ENCODE measurements at regions not wholly inside any gene's neighbourhood (a gene's known extent, or its start where the extent isn't known, plus 50 kb on each side); places are given as distances from the start of the nearest gene placed in this dataset.

DNA sequence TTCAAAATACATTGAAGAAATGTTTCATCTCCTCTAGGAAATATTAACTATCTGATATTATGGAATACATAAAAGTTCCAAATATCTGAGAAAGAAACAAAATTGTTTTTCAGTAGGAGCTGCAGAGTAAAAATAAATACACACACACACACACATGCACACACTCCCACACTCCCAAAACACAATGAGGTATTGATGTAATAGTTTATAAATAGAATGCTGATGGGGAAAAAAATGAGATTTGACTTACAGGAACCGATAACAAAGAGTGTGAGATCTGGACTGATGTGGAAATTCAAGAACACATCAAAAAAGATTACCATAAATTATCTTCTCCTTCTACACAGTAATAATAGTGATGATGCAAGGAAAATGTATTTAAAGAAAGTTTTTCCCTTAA lies 438.0 kb upstream of the CELF2 start:
- H3K4me3 ChIP-seq (ENCODE audit: low read depth in 1 of 3, low read length in 3 of 3): no peak overlapping the region
- 69% methylated on average over 1 of the region's 1 CpG for WGBS
- no peaks in the 10 kb centered on the region for H3K9me3 ChIP-seq (ENCODE audit: control insufficient read depth in 4 of 4, low read length in 3 of 4)
- no peaks in the 10 kb centered on the region for H3K27me3 ChIP-seq (ENCODE audit: control insufficient read depth in 4 of 4, insufficient read depth in 4 of 4, low read length in 3 of 4)
- H3K9ac ChIP-seq (ENCODE audit: low read depth in 1 of 2, low read length in 2 of 2): no peak overlapping the region
- no peak overlapping the region for H3K27ac ChIP-seq (ENCODE audit: low read depth in 1 of 2, low read length in 2 of 2)
- TF ChIP-seq HNF4A (conservative IDR thresholded peaks at IDR 0.05) (no peak), RAD21 (IDR thresholded peaks at IDR 0.05) (no peak), RXRA (IDR thresholded peaks at IDR 0.05) (no peak), SP1 (IDR thresholded peaks at IDR 0.05) (no peak), GABPA (IDR thresholded peaks at IDR 0.05 in 1 of 2, conservative IDR thresholded peaks at IDR 0.05 in 1 of 2) (no peak), HNF4G (IDR thresholded peaks at IDR 0.05) (no peak), FOXA2 (IDR thresholded peaks at IDR 0.05) (no peak), JUND (IDR thresholded peaks at IDR 0.05) (no peak), FOXA1 (IDR thresholded peaks at IDR 0.05) (no peak), NR2F2 (IDR thresholded peaks at IDR 0.05) (no peak)
- TF ChIP-seq, protein P1, sequence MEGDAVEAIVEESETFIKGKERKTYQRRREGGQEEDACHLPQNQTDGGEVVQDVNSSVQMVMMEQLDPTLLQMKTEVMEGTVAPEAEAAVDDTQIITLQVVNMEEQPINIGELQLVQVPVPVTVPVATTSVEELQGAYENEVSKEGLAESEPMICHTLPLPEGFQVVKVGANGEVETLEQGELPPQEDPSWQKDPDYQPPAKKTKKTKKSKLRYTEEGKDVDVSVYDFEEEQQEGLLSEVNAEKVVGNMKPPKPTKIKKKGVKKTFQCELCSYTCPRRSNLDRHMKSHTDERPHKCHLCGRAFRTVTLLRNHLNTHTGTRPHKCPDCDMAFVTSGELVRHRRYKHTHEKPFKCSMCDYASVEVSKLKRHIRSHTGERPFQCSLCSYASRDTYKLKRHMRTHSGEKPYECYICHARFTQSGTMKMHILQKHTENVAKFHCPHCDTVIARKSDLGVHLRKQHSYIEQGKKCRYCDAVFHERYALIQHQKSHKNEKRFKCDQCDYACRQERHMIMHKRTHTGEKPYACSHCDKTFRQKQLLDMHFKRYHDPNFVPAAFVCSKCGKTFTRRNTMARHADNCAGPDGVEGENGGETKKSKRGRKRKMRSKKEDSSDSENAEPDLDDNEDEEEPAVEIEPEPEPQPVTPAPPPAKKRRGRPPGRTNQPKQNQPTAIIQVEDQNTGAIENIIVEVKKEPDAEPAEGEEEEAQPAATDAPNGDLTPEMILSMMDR (IDR thresholded peaks at IDR 0.05; ENCODE audit: low read depth, low read length, missing input control): no peak
- TF ChIP-seq, protein P2, sequence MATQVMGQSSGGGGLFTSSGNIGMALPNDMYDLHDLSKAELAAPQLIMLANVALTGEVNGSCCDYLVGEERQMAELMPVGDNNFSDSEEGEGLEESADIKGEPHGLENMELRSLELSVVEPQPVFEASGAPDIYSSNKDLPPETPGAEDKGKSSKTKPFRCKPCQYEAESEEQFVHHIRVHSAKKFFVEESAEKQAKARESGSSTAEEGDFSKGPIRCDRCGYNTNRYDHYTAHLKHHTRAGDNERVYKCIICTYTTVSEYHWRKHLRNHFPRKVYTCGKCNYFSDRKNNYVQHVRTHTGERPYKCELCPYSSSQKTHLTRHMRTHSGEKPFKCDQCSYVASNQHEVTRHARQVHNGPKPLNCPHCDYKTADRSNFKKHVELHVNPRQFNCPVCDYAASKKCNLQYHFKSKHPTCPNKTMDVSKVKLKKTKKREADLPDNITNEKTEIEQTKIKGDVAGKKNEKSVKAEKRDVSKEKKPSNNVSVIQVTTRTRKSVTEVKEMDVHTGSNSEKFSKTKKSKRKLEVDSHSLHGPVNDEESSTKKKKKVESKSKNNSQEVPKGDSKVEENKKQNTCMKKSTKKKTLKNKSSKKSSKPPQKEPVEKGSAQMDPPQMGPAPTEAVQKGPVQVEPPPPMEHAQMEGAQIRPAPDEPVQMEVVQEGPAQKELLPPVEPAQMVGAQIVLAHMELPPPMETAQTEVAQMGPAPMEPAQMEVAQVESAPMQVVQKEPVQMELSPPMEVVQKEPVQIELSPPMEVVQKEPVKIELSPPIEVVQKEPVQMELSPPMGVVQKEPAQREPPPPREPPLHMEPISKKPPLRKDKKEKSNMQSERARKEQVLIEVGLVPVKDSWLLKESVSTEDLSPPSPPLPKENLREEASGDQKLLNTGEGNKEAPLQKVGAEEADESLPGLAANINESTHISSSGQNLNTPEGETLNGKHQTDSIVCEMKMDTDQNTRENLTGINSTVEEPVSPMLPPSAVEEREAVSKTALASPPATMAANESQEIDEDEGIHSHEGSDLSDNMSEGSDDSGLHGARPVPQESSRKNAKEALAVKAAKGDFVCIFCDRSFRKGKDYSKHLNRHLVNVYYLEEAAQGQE (IDR thresholded peaks at IDR 0.05): no peak
- TF ChIP-seq, protein P3, sequence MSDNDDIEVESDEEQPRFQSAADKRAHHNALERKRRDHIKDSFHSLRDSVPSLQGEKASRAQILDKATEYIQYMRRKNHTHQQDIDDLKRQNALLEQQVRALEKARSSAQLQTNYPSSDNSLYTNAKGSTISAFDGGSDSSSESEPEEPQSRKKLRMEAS (IDR thresholded peaks at IDR 0.05): no peak
- TF ChIP-seq, protein P4, sequence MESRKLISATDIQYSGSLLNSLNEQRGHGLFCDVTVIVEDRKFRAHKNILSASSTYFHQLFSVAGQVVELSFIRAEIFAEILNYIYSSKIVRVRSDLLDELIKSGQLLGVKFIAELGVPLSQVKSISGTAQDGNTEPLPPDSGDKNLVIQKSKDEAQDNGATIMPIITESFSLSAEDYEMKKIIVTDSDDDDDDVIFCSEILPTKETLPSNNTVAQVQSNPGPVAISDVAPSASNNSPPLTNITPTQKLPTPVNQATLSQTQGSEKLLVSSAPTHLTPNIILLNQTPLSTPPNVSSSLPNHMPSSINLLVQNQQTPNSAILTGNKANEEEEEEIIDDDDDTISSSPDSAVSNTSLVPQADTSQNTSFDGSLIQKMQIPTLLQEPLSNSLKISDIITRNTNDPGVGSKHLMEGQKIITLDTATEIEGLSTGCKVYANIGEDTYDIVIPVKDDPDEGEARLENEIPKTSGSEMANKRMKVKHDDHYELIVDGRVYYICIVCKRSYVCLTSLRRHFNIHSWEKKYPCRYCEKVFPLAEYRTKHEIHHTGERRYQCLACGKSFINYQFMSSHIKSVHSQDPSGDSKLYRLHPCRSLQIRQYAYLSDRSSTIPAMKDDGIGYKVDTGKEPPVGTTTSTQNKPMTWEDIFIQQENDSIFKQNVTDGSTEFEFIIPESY (IDR thresholded peaks at IDR 0.05): no peak
- no peaks in the 10 kb centered on the region for H3K4me1 ChIP-seq (ENCODE audit: control insufficient read depth in 4 of 4, insufficient read depth in 4 of 4, low read length in 3 of 4)
- H3K36me3 ChIP-seq (ENCODE audit: control insufficient read depth in 4 of 4, insufficient read depth in 3 of 4, low read depth in 1 of 4, low read length in 3 of 4): no peaks in the 10 kb centered on the region
- DNase-seq (ENCODE audit: low spot score): no peak

DNA sequence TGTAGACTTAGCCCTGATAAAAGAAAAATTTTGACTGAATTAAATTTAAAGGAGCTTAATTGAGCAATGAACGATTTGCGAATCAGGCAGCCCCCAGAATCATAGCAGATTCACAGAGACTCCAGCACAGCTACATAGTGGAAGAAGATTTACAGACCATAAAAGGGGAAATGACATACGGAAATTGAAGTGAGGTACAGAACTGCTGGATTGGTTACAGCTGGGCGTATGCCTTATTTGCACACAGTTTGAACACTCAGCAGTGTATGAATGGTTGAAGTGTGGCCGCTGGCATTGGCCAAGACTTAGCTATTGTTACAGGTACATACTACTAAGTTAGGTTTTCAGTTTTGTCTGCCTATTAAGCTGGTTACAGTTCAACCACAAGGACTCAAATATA lies 433.5 kb upstream of the CELF2 start:
- TF ChIP-seq, protein P2 (IDR thresholded peaks at IDR 0.05): no peak
- TF ChIP-seq SP1 (IDR thresholded peaks at IDR 0.05): no peak
- TF ChIP-seq RAD21 (IDR thresholded peaks at IDR 0.05): no peak
- TF ChIP-seq, protein P4 (IDR thresholded peaks at IDR 0.05): no peak
- TF ChIP-seq TAF1 (conservative IDR thresholded peaks at IDR 0.05): no peak
- no peak for TF ChIP-seq NR2F2 (IDR thresholded peaks at IDR 0.05)
- no peak for TF ChIP-seq HNF4G (IDR thresholded peaks at IDR 0.05)
- TF ChIP-seq, protein P1 (IDR thresholded peaks at IDR 0.05; ENCODE audit: low read depth, low read length, missing input control): no peak
- no peak for TF ChIP-seq GABPA (IDR thresholded peaks at IDR 0.05 in 1 of 2, conservative IDR thresholded peaks at IDR 0.05 in 1 of 2)
- TF ChIP-seq HNF4A (conservative IDR thresholded peaks at IDR 0.05): no peak
- TF ChIP-seq YY1 (IDR thresholded peaks at IDR 0.05): no peak
- Histone ChIP-seq H3K4me3 (ENCODE audit: low read depth in 1 of 3, low read length in 3 of 3) (no peak overlapping the region), H3K9ac (ENCODE audit: low read depth in 1 of 2, low read length in 2 of 2) (no peak overlapping the region), H3K36me3 (ENCODE audit: control insufficient read depth in 4 of 4, insufficient read depth in 3 of 4, low read depth in 1 of 4, low read length in 3 of 4) (no peaks in the 10 kb centered on the region), H3K4me1 (ENCODE audit: control insufficient read depth in 4 of 4, insufficient read depth in 4 of 4, low read length in 3 of 4) (no peaks in the 10 kb centered on the region), H3K27ac (ENCODE audit: low read depth in 1 of 2, low read length in 2 of 2) (no peak overlapping the region), H3K27me3 (ENCODE audit: control insufficient read depth in 4 of 4, insufficient read depth in 4 of 4, low read length in 3 of 4) (no peaks in the 10 kb centered on the region), H3K9me3 (ENCODE audit: control insufficient read depth in 4 of 4, low read length in 3 of 4) (no peaks in the 10 kb centered on the region)
- 66% methylated on average over 5 of the region's 5 CpGs for WGBS
- no peak for DNase-seq (ENCODE audit: low spot score)
